CD4-positive, alpha-beta T cell treated with Interferon gamma for 1 hour (primary cell): ENCODE measurements at regions not wholly inside any gene's neighbourhood (a gene's known extent, or its start where the extent isn't known, plus 50 kb on each side); places are given as distances from the start of the nearest gene placed in this dataset.
"Not testable (repeated sequence)": the region's sequence is repeated elsewhere in the genome, so short reads cannot be mapped to it uniquely, and the experiment has no call there.

ENCODE experiments used
- DNase-seq: peaks from one replicate; pipeline ENCODE4 v3.0.0-alpha.2; 2020

DNA sequence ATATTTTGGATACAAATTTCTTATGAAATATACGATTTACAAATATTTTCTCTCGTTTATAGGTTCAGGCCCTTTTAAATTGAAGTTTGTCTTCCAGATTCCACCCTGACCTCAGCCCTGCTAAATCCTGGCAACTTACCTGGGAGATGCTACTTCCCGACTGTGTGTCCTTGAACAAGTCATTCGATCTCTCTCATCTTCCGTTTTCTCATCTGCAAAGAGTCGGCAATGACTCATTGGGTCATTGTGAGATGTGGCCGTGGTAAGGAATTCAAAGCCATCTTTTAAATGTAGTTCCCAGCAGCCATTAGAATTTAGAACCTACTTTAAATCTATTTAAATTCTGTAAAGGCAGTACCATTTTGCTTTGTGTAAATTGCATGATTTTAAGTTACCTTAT is 72.5 kb downstream of the LHX2 start:
- no peak for DNase-seq

DNA sequence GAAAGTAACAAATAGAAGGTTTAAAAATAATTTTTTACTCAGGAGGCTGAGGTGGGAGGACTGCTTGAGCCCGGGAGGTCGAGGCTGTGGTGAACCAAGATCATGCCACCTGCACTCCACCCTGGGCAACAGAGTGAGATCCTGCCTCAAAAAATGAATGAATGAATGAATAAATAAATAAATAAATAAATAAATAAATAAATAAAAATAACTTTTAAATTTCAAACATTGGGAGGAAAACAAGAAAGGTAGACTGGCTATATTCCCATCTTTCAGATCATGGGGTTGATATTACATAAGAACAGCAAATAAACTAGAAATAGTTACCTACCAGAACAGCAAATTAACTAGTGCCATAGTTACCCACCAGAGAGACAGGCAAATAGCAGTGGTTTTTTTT is 75.7 kb downstream of the LHX2 start:
- no peak for DNase-seq

DNA sequence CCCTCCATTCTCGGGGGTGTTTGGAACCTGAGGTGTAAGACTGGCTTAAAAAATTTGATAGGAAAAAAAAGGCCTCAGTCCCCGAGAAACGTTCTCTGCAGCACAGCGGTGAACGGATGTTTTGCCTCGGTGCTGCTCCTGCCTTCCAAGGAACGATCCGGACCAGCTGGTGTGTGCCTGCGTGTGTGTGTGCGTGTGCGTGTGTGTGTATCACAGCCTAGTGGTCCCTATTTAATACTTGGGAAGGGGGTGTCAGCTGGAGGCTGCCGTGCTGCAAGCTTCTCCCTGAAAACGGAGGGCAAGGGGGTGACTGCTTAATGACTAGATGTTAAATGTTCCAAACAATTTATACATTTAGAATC is 76.9 kb downstream of the LHX2 start:
- no peak for DNase-seq

DNA sequence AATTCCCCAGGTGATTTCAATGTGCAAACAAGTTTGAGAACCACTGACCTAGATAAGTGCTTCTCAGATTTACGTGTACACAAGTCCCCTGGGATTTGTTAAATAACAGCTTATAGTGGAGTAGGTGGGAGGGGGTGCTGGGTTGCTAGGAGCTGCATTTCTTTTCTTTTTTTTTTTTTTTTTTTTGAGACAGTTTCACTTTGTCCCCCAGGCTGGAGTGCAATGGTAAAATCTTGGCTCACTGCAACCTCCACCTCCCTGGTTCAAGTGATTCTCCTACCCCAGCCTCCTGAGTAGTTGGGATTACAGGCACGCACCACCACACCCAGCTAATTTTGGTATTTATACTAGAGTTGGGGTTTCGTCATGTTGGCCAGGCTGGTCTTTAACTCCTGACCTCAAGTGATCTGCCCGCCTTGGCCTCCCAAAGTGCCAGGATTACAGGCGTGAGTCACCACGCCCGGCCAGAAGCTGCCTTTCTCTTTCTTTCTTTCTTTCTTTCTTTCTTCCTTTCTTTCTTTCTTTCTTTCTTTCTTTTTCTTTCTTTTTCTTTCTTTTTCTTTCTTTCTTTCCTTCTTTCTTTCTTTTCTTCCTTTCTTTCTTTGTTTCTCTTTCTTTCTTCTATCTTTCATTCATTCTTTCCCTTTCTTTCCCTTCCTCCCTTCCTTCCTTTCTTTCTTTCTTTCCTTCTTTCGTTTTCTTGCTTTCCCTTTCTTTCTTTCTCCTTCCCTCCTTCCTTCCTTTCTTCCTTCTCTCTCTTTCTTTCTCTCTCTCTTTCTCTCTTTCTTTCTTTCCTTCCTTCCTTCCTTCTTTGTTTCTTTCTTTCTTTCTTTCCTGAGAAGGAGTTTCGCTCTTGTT is 78.3 kb downstream of the LHX2 start:
- not testable (repeated sequence) for DNase-seq

DNA sequence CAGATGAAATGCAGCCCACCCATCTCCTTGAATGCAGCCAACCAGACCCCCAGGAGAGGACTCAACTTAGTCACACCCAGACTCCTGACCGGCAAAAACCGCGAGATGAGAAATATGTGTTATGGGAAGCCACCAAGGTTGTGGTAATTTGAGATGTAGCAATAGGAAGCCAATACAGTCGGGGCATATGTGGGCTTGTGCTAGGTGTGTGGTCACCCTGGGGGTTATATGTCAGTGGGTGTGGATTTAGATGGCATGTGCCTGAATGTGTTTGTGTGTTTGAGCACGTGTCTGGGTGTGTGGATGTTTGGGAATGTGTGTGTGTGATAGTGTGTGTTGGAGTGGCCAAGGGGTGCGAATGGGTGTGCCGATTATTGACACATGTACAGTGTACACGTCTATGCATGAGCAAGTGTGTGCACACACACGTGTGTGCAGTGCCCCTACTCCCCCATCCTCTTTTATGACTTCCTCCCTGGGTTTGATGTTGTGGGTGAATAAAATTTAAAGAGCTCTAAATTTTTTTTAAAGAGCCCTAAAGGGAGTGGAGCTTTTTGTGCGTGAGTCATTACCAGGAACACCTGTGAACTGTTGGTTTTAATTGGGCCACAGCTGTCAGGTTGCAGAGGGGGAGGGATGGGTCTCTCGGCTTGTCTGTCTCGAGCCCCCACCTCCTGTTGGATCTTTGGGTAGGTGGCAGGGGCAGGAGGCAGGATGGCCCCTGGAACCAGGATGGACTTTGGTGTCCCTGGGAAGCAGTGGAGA is 86.8 kb downstream of the LHX2 start:
- DNase-seq: no peak

DNA sequence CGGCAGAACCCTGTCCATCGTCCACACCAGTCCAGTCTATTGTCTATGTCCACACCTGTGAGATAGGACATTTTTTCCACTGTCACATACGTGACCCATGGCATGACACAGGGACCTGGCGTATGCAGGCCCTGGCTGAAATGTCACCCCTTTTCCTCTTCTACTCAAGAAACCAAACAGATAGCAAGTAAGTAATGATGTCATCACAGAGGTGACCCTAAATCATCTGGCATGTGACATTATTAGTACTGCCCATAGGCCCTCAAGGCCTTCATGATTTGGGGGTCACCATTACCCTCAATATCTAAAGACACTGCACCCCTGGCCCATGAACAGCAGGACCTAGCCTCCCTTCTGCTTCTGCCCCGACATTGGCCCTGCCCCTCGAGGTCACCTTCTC is 88.3 kb downstream of the LHX2 start:
- DNase-seq: no peak

DNA sequence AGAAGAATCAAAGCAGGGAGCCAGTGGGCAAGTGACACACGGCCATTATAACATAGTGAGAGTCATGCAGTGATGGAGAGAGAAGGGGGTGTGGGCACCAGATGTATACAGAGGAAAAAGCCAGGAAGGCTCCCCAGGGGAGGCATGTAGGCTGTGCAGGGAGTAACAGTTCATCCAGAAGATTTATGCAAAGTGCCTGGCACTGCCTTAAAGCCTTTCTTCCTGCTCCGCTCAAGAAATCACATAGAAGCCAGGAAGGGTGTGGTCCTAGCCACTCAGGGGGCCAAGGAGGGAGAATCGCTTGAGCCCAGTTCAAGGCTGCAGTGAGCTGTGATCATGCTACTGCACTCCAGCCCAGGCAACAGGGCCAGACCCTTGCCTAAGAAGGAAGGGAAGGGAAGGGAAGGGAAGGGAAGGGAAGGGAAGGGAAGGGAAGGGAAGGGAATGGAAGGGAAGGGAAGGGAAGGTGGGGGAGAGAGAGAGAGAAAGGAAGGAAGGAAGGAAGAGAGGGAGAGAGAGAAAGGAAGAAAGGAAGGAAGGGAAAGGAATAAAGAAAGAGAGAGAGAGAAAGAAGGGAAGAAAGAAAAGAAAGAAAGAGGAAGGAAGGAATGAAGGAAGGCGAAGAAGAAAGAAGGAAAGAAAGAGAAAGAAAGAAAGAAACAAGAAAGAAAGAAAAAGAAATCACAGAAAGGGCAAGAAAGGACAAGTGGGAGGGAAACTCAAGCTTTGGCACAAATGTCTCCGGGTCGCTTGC is 89.8 kb downstream of the LHX2 start:
- DNase-seq: no peak

DNA sequence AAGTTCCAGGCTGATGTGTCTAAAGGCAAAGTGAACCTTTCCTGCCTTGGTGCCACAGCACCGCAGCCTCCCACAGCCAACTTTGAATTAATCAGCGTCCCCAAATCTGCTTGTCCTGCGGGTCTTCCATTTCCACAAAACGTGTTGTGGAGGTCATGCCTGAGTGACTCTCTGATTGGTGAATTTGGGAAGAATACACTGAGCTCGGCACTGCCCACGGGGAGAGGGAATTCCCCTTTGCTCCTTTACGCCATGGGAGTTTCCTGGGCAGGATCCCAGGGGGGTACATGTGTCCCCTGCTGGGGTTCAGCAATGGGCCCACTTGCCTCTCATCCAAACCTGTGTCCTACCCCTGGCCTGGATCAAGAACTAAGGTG is 90.4 kb downstream of the LHX2 start:
- DNase-seq: no peak

DNA sequence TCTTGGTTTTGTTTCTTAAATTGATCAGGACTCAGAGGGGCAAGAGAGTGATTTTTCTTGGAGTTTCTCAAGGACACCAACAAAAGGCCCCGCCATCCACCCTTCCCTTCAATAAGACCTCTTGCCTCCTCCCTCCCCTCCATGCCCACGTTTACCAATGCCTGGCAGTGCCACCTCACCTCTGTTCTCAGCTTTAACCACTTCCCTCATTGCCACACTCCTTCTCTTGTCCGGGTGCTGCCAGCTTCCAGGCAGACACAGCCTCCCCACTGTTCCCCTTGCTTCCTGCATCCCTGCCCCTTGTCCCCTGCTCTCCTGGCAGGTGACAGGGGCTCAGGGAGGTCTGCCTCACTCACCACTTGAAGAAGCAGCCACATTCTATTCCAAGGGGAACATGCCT is 90.8 kb downstream of the LHX2 start:
- no peak for DNase-seq

DNA sequence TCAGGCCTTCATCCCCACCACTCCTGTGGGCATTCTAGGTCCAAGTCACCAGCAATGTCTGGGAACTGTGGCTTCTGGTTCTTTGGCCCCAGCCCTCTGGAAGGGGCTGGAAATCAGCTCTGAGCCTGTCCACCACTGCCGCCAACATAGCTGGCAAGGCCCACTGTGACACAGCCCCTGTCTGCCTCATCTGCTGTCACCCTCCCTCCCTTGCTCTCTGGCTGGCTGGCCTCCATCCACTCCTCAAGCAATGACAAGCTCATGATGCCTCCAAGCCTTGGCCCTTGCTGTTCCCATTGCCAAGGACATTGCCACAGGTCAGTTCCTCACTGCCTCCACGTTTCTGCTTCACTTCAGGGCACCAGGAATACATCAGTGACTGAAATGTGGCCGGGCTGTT is 93.7 kb downstream of the LHX2 start:
- DNase-seq: no peak

DNA sequence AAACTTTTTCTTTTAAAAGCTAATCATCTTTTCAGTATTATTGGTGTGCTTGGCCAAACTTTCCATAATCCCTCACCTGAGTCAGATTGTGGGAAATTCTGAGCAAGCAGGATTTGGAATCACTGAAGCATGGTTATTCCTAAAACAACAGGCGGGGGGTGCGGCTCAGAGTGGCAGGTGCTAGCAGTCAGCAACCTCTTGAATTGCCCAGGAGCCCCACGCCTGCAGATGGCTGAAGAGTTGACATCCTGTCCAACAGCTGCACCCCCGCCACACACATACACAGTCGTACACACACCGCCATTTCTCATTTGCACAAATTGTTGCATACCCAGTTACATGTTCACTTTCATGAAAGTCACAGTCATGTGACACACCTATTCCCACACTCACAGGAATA is 96.6 kb downstream of the LHX2 start:
- no peak for DNase-seq

DNA sequence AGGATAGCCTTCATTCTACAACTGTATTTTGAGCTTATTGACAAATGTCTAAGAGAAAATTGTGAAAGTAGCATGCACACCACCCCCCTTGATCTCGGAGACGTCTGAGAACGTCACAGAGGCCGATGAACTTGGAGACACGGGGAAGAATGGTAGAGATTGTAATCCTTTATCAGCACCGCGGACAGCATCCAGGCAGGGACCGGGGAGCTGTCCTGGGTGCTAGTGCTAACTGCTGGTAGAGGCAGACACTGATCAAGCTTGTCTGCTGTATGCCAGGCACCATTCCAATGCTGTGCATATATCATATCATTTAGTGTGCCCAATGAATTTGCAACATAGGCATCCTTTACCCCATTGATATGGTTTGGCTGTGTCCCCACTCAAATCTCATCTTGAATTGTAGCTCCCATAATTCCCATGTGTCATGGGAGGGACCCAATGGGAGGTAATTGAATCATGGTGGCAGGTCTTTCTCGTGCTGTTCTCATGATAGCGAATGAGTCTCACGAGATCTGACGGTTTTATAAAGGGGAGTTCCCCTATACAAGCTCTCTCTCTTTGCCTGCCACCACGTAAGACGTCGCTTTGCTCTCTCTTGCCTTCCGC is 98.8 kb downstream of the LHX2 start:
- DNase-seq: no peak

DNA sequence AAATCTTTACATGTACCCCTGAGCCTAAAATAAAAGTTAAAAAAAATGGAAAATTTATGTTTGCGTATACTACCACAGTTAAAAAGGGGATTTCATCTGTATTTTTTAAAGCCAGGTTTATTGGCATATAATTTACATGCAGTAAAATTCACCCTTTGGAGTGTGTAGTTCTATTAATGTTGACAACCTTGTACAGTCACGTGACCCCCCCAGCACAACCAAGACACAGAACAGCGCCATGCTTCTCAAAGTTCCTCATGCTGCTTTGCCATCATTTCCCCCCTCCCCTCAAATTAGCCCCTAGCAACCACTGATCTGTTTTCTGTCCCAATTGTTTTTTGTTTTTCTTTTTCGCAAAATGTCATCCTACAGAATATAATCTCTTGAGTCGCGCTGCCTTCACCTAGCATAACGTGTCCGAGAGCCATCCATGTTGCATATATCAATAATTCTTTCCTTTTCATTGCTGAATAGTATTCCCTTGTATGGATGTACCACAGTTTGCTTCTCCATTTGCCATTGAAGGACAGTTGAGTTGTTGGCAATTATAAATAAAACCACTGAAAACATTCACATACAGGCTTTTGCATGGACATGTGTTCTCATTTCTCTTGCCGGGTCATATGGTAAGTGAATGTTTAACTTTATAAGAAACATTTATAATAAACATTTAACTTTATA is 105.3 kb downstream of the LHX2 start:
- DNase-seq: no peak

DNA sequence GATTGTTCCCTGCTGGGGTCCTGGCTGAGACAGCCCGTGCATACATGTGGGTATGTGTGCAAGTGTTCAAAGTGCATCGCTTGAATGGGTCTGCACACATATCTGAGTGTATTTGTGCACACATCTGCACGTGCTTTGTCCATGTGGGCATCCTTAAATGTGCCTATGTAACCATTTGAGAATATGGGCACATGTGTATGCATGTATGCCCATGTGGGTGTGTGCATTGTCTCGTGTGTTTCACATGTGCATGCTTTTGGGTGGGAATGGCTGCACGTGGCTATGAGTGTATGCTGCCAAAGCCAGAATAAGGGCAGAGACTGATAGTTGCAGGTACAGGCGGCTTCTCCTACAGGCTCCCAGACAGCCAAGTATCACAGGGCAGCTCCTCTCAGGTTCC is 107.3 kb downstream of the LHX2 start:
- DNase-seq: no peak

DNA sequence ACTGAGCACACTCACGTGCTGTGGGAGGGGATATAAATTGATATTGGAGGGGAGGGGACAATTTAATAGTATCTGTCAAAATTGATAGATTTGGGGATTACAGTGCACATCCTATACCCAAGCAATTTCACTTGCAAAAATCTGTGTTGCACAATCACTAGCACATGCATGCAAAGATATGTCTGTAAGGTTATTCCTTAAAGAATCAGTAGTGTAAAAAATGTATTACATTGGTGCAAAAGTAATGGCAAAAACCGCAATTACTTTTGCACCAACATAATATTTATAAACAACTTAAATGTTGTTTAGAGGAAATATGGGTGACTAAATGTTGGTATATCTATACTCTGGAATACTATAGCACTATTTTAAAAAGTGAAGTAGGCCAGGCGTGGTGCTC is 108.7 kb downstream of the LHX2 start:
- no peak for DNase-seq

DNA sequence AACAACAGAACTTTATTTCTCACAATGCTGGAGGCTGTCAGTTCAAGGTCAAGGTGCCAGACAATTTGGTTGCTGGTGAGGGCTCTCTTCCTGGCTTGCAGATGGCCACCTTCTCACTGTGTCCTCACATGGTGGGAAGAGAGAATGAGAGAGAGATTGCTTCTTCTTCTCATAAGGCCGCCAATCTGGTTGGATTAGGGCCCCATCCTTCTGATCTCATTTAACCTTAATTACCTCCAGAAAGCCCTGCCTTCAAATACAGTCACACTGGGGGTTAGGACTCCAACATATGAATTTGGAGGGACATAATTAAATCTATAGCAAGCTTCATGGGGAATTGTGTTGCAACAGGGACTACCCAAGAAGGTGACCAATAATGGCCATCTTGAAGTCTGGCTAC is 110.2 kb downstream of the LHX2 start:
- no peak for DNase-seq

DNA sequence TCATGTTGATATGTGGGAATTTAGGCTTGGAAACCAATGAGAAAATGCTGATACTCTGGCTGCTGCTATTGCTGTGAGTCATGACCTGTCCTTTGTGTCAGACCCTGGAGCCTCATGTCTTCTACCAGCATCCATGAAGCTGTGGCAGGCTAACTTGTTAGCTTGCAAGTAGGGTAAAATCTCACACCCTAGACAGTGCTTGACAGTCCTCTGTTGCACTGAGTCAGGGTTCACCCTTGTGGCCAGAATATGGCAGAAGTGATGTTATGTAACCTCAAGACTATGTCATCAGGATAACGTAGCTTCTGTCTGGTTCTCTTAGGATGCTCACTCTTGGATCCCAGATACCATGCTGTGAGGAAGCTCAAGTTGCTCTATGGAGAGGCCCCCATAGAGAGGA is 110.8 kb downstream of the LHX2 start:
- DNase-seq: no peak

DNA sequence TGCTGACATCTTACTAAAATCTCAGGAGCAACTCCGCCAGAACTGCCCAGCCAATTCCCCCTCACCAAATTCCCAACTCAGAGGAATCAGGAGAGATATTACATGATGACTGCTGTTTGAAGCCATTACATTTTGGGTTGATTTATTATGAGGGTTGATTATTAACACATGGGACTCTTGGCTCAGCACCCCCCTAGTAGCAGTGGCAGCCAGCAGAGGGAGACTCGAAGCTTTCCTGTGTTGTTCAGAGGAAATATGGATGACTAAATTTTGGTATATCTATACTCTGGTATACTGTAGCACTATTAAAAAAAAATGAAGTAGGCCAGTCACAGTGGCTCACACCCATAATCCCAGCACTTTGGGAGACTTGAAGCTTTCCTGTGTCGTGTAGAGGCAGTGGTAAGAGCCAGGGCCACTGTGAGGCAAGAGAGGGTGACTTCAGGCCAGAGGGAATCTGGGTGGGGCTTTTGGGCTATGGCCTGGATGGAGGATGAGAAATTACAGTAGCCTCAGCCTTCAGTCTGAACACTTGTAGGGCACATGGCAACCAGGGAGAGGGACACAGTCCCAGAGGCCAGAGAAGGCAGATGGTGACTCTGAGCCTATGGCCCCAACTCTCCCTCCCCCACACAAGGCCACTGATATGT is 111.4 kb downstream of the LHX2 start:
- DNase-seq: no peak

DNA sequence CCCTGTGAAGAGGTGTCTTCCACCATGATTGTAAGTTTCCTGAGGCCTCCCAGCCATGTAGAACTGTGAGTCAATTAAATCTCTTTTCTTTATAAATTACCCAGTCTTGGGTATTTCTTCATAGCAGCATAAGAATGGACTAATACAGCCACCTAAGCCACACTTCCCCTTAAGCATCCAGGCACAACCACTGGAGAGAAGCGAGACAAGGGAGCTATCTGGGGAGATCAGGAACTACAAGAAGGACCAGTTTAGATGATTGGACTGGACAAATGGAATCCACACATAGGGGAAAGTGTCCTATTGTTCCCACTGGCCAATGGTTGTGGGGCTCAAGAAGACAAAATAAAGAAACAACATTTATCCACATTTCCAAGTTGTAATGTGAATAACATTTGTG is 112.1 kb downstream of the LHX2 start:
- not testable (repeated sequence) for DNase-seq

DNA sequence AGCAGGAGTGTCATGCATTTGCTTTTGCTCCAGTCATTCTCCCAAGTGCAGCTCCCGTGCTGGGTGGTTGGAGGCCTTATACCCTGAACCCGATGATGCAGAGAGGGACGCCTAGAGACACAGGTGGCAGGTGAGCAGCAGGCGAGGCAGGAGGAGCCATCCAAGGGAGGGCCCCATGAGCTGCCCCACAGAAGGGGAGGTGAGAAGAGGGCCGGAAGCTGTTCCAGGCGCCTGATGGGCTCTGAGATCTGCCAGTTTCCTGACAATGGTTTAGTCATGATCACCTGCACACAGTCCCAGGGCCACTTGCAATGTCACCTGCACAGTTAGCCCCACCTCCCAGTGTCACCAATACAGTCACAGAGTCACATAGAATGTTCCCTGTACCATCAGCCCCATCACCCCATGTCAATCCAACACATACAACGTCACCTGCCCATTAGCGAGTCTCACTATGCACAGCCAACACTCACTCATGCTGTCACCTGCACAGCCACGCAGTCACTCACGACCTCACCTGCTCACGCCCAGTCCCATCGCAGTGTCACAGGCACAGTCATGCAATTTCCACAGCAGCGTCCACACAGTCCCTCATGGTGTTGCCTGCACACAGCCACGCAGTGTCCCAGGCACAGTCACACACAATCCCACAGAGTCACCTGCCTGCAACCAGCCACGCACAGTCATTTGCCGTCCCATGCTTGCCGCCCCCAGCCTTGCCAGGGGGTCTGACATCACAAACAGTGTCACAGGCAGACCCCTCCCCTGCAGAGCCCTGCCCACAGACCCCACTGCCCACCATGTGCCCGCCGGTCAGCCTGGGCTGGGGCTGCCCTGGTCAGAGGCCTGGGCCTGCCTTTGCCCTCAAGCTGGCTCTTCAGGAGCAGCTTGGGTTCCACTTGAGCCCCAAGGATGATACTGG is 113.4 kb downstream of the LHX2 start:
- no peak for DNase-seq

DNA sequence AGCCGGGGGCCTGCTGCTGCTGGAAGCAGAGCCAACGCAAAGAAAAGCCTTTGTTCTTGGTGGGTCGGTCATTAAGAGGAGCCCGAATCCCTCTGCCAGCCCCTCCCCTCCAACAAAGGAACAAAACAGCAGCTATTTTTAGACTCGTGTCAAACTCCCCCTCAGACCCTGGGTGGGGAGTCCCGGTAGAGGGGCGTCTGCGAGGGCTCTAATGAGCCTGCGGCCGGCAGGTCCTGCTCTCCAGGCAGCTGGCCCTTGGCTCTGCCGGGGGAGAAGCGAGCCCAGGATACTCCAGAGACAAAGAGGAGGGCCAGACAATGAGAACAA is 114.0 kb downstream of the LHX2 start:
- DNase-seq: no peak
